GM21825 (cell line): ENCODE measurements at regions not wholly inside any gene's neighbourhood (a gene's known extent, or its start where the extent isn't known, plus 50 kb on each side); places are given as distances from the start of the nearest gene placed in this dataset.
"Not testable (repeated sequence)": the region's sequence is repeated elsewhere in the genome, so short reads cannot be mapped to it uniquely, and the experiment has no call there.

Experiments used
- ATAC-seq: cut with Tn5 transposase; IDR thresholded peaks from one replicate; pipeline ENCODE4 v1.9.1; 2021; ENCODE audit warnings: mild to moderate bottlenecking, moderate library complexity; ENCODE audit not compliant: unreplicated experiment

- no peak for ATAC-seq
These were observed 53.8 kb upstream of the C2CD4B start for GRCh38 chr15:62218841-62219240.

- ATAC-seq, result no peak
These were observed 54.7 kb upstream of the C2CD4B start for GRCh38 chr15:62219799-62220198.

DNA sequence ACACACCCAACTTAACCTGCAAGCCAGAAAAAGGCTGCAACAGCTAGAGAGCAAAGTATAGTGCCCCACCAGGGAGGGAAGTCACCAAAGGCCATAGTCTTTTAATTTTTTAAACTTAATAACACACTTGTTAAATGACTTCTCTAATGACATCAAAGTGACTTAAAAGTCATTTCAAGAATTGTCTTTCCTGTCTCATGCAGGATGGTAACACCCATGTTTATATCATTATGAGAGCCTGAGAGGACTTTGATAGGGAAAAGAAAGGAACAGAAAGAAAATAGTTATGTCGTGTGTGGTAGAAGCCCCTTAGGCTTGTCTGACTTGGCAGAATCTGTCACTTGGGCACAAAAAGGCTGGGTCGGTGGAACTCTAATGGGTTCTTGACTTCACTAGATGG, 57.9 kb upstream of the C2CD4B start:
- ATAC-seq, result no peak

DNA sequence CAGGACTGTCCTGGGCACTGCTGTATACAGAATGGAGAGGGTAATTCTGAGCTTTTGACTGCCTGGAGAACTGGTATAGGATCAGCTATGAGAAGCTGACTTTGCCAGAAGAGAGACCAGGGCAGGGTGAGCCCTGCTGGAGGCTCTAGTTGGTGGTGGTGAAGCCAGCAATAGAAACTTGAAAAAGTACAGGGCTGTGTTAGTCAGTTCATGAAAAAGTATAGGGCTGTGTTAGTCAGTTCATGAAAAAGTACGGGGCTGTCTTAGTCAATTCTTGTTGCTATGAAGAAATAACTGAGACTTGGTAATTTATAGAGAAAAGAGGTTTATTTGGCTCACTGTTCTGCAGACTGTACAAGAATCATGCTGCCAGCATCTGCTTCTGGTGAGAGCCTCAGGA, 63.5 kb upstream of the C2CD4B start:
- ATAC-seq, result no peak

GRCh38 chr15:62231856-62232255, 66.8 kb upstream of the C2CD4B start:
- ATAC-seq, result no peak

DNA sequence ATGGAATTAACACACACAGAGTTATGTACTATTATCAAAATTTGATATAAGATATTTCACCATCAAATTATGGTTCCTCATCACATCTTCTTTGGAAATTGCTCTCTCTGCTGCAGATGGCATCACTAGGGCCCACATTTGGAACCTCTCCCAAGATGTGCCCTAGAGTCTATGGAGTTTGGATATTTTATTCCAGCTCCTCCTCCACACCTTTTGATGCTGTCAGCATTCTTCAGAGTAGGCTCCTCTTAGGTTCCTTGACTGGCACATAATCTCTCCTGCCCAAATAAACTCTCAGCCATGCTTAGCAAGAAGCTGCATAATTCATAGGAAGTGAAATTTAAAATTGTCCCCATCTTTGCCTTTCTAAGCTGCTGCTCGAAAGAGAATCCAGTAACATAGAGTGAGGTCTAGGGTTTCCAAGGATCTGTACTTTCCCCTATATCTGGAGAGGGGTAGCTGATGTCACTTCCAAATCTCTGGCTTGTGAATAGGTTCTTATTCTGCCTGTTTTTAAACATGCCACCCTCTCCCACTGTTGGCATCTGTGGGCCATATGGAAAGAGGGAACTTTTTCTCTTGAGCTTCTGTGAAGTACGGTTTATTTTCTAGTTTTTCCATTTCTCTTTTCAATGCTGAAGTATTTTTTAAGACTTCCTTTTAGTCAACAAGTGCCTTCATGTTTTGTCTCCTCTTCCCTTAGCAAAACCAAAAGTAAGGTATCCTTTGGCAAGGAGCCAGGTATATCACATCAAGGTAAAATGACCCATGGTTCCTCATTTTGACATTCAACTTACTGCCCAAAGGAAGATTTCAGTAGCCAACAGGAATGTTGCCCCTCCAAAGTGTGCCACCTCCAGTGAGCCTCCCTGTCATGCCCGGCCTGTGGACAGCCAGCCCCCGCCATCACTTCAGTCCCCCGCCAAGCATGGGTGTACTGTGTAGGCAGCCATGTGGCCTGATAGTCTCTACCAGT, 75.3 kb upstream of the C2CD4B start:
- no peak for ATAC-seq

DNA sequence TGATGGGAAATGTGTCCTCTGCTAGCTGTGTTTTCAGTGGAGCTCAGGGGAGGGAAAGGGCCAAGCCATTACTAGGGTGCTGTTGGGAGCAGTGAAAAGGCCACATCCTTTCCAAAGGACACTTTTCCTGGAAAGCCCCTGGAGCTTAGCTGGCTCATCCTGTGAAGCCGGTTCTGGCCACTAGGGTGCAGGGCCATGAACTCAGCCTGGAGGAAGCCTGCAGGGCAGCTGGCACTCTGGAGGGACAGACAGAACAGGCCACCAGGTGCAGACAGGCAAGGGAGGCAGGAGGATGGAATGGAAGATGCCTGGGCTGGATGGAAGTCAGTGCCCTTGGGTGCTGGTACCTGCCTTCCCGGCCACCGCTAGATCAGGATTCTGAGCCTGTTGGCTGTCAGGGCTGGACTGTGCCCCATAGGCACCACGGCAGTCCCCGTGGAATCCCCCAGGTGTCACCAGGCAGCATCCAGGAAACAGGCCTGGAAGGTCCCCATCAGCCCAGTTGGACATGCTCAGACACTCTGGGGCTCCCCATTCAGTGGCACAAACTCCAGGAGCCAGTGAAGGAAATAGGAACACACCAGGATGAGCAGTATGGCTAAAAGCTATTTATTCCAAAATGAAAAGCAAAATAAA, 76.2 kb upstream of the C2CD4B start:
- no peak for ATAC-seq

DNA sequence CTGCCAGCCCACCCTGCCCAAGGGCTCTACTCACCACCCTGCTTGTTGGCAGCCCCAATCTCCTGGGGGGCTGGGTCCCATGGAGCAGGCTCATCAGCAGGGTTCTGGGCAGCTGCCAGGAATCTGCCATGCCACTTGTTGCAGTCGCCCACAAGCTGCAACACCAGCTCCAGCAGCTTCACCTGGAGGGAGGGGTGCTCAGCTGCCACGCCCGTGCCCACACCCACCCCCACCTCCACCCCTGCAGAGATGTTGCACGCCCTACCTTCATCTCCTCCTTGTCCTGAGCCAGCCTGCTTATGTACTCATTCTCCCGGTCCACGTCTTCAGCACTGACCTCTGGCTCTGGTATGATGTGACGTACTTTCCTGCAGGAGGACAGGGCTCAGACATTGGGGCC, 77.9 kb upstream of the C2CD4B start:
- ATAC-seq, result no peak

DNA sequence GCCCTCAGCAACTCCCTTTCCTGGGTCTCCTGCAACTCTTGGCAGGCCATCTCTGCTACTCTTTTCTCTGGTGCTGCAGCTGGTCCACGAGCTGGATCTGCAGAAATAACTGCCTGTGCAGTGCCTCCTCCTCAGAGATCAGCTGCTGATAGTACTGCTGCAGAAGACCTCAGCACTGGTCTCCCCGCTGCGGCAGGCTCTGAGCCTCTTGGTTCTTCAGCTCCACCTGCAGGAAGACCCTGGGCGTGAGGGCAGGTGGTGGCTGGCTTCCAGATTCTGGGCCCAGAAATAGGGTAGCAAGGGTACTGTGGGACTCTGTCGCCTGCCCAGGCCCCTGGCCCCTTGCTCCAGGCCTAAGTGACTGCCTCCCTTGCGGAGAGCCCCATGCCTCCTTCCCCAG, 79.7 kb upstream of the C2CD4B start:
- no peak for ATAC-seq

GRCh38 chr15:62248277-62248984, 83.3 kb upstream of the C2CD4B start:
- no peak for ATAC-seq

GRCh38 chr15:62249501-62249900, 84.4 kb upstream of the C2CD4B start:
- ATAC-seq, result no peak

DNA sequence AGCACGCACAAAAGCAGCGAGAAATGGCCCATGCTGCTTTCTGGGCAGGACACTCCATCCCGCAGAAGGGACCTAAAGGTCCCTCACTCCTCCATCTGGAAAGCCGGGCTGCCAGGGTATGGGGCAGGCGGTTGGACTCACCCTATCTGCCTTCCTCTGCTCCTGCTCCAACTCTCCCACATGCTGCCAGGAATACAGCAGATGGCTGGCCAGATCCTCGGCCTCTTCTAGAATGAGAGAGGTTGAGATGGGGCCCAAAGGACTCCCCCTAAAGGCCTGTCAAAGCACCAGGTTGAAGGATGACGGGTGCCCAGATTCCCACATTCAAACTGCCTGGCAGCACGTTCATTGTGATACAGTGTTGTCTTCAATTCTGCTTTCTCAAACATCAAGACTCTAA, 85.1 kb upstream of the C2CD4B start:
- no peak for ATAC-seq

- no peak for ATAC-seq
These were observed 85.9 kb upstream of the C2CD4B start for GRCh38 chr15:62250978-62251377.

DNA sequence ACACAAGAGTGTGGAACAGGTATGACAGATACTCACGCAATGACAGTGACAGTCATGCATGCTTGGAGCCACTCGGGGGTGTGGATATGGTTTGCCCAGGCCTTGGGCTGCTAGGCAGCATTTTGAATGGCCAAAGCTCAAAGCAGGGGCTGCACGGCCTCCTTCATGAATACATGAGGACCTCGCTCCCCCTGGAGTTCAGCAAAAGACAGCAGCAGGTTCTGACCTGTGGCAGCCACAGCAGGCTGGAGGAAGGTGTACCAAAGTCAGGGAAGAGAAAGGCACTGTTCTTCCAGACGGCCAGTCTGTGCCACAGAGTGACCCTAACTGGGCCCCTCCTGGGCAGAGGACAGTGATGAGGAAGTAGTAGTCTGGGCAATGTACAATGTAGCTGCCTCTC, 88.2 kb upstream of the C2CD4B start:
- ATAC-seq, result no peak

GRCh38 chr15:62254137-62254934, 89.3 kb upstream of the C2CD4B start:
- no peak for ATAC-seq

DNA sequence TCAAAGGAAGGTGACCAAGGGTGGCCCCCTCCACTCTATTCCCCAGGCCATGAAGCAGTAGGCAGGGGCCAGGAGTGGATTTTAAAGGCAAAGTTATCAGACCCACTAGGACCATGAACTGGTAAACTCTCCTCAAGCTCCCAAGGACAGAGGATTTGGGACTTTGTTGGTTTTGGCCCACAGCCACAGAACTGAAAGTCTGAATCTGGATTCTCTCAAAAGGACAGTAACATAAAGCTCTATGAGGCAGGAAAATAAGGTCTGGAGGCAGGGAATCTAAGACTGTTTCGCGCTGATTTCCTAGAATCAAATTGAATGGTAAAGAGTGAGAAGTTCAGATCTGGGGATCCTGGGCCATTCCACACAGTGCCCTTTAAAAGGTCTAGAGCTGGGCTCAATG, 91.3 kb upstream of the C2CD4B start:
- not testable (repeated sequence) for ATAC-seq

DNA sequence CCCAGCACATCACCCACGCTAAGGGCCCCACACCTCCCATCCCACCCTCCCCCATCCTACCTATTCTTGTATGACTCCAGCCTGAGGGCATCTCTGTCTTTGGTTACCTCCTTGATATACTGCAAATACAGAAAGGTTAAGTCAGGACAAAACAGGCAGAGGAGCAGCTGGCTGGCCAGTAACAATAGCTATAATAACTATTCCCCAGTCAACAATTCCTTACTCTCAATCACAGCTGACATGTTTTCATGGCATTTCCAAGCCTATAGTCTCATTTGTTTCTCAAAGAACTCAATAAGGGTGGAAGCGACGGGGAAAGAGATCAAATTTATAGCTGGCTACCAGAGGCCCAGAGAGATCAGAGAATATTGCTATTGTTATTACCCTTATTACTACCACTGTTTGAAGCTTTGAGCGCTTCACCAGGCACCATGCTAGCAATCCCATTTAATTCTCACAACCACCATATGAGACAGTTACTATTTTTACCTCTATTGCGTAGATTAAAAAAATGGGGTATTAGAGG, 93.0 kb upstream of the C2CD4B start:
- ATAC-seq, result no peak

GRCh38 chr15:62262305-62262941, 97.3 kb upstream of the C2CD4B start:
- no peak for ATAC-seq

DNA sequence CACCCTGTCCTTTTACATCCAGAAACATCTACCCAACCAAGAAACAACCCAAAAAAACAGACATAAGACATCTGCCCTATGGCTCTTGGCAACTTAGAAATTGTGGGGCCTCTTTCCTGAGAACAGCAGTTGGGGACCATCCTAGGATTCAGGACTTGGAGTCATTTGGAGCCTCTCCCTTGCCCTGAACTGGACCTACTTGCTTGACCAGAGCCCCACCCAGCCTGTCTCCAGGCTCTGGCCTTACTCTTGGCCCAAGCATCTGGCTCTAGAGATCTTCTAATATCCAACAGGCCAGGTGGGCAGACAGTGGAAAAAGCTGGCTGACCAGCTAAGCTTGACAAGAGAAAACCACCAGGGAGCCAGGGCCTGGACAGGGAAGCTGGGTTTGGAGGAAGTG, 99.1 kb upstream of the C2CD4B start:
- ATAC-seq, result no peak

DNA sequence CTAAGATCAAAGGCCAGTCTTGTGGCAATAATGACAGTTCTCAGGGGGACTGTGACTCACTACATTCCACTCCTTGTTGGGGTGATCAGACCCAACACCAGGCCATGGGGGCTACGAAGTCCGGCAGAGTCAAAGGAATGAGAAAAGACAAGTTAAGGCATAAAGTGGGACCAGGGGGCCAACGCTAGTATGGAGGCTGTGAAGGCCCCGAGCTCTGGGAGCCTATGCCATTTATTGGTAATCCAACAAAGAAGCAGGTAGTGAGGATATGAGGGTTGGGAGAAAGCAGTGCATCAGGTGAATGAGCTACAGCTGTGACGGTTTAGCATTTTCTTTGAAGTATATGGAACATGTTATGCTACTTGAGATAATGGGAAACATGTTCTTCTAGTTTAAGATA, 104.4 kb upstream of the C2CD4B start:
- no peak for ATAC-seq
